ENCODE measurements at regions not wholly inside any gene's neighbourhood (a gene's known extent, or its start where the extent isn't known, plus 50 kb on each side); places are given as distances from the start of the nearest gene placed in this dataset.

DNA sequence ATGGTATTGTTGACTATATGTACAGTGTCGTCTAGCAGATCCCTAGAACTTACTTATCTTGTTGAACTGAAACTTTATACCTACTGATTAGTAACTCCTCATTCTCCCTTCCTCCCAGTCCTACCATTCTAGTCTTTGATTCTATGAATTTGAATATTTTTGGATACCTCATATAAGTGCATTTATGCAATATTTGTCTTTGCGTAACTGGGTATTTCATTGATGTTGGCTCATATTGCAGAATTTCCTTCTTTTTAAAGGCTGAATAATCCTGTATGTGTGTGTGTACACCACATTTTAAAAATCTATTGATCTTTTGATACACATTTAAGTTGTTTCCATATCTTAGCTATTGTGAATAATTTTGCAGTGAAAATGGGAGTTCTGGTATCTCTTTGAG, 119.9 kb downstream of the SOX4 start:
- Histone ChIP-seq H3K4me3 (ENCODE audit: control extremely low read depth in 1 of 5, extremely low read depth in 1 of 5, insufficient read depth in 1 of 5, low read depth in 2 of 5, low read length in 4 of 5) (no peak overlapping the region), H3K27me3 (replicated peaks in 1 of 4; ENCODE audit: control extremely low read depth in 1 of 4, control insufficient read depth in 3 of 4, insufficient read depth in 4 of 4, low read length in 3 of 4) (no peaks in the 10 kb centered on the region), H3K4me1 (ENCODE audit: control insufficient read depth in 2 of 2, insufficient read depth in 2 of 2, low read length in 2 of 2) (no peaks in the 10 kb centered on the region), H3K27ac (ENCODE audit: low read length in 2 of 2) (no peak overlapping the region), H3K9me3 (ENCODE audit: control extremely low read depth in 1 of 3, control insufficient read depth in 2 of 3, insufficient read depth in 1 of 3, low read length in 2 of 3) (no peaks in the 10 kb centered on the region), H3K9ac (ENCODE audit: low read length) (no peak overlapping the region), H4K20me1 (ENCODE audit: control insufficient read depth, insufficient read depth, low read length, poor library complexity, severe bottlenecking) (no peaks in the 10 kb centered on the region), H3K79me2 (ENCODE audit: control insufficient read depth, insufficient read depth, low read length) (no peaks in the 10 kb centered on the region), H2AFZ (ENCODE audit: insufficient read depth, low read depth, low read length, poor library complexity, severe bottlenecking) (no peak overlapping the region), H3K36me3 (replicated peaks in 1 of 2; ENCODE audit: control extremely low read depth in 1 of 2, control insufficient read depth in 1 of 2, extremely low read depth in 1 of 2, insufficient read depth in 2 of 2, low read length in 1 of 2) (no peaks in the 10 kb centered on the region), H3K4me2 (replicated peaks; ENCODE audit: low read depth, low read length, poor library complexity, severe bottlenecking) (no peak overlapping the region)
- ATAC-seq (ENCODE audit: low read depth) (no peak), DNase-seq (no peak)
- POLR2A ChIA-PET: no interaction called here
- whole genome bisulfite sequencing (ENCODE audit: insufficient coverage): no CpG with 5 or more reads among the region's 2 CpGs
- CTCF ChIA-PET: no interaction called here
- Mint-ChIP-seq H3K27me3 (peaks cover 8% of the 10 kb centered on the region), H3K4me1 (no peaks in the 10 kb centered on the region), H3K27ac (no peak overlapping the region), H3K9me3 (ENCODE audit: insufficient read depth) (no peaks in the 10 kb centered on the region), H3K4me3 (no peak overlapping the region)
- no peak for TF ChIP-seq EZH2 (IDR thresholded peaks at IDR 0.05; ENCODE audit: borderline replicate concordance, insufficient read depth, low read depth, low read length, poor library complexity, severe bottlenecking)
- TF ChIP-seq CTCF (IDR thresholded peaks at IDR 0.05): no peak
- intact Hi-C loops (cut with micrococcal nuclease): no loop called here

GRCh38 chr6:21715180-21715579, 121.6 kb downstream of the SOX4 start:
- H3K9ac ChIP-seq (ENCODE audit: low read length): no peak overlapping the region
- Mint-ChIP-seq H3K4me1 (no peaks in the 10 kb centered on the region), H3K4me3 (no peak overlapping the region), H3K27ac (no peak overlapping the region), H3K9me3 (ENCODE audit: insufficient read depth) (peaks cover 3% of the 10 kb centered on the region), H3K27me3 (peaks cover 8% of the 10 kb centered on the region)
- no peaks in the 10 kb centered on the region for H3K36me3 ChIP-seq (replicated peaks in 1 of 2; ENCODE audit: control extremely low read depth in 1 of 2, control insufficient read depth in 1 of 2, extremely low read depth in 1 of 2, insufficient read depth in 2 of 2, low read length in 1 of 2)
- ChIA-PET POLR2A (no interaction called here), CTCF (no interaction called here)
- H3K27ac ChIP-seq (ENCODE audit: low read length in 2 of 2): no peak overlapping the region
- ATAC-seq (ENCODE audit: low read depth) (no peak), DNase-seq (no peak)
- peaks cover 0 to 2% (median 0%) of the 10 kb centered on the region in 3 donors for H3K9me3 ChIP-seq (ENCODE audit: control extremely low read depth in 1 of 3, control insufficient read depth in 2 of 3, insufficient read depth in 1 of 3, low read length in 2 of 3)
- no peaks in the 10 kb centered on the region for H3K4me1 ChIP-seq (ENCODE audit: control insufficient read depth in 2 of 2, insufficient read depth in 2 of 2, low read length in 2 of 2)
- no peak for TF ChIP-seq EZH2 (IDR thresholded peaks at IDR 0.05; ENCODE audit: borderline replicate concordance, insufficient read depth, low read depth, low read length, poor library complexity, severe bottlenecking)
- no peaks in the 10 kb centered on the region for H4K20me1 ChIP-seq (ENCODE audit: control insufficient read depth, insufficient read depth, low read length, poor library complexity, severe bottlenecking)
- no peaks in the 10 kb centered on the region for H3K79me2 ChIP-seq (ENCODE audit: control insufficient read depth, insufficient read depth, low read length)
- no CpG with 5 or more reads among the region's 5 CpGs for WGBS (ENCODE audit: insufficient coverage)
- H3K27me3 ChIP-seq (replicated peaks in 1 of 4; ENCODE audit: control extremely low read depth in 1 of 4, control insufficient read depth in 3 of 4, insufficient read depth in 4 of 4, low read length in 3 of 4): no peaks in the 10 kb centered on the region
- H3K4me2 ChIP-seq (replicated peaks; ENCODE audit: low read depth, low read length, poor library complexity, severe bottlenecking): no peak overlapping the region
- no peak overlapping the region for H3K4me3 ChIP-seq (ENCODE audit: control extremely low read depth in 1 of 5, extremely low read depth in 1 of 5, insufficient read depth in 1 of 5, low read depth in 2 of 5, low read length in 4 of 5)
- H2AFZ ChIP-seq (ENCODE audit: insufficient read depth, low read depth, low read length, poor library complexity, severe bottlenecking): no peak overlapping the region
- intact Hi-C loops (cut with micrococcal nuclease): no loop called here

All from B cell (primary cell).